ENCODE measurements at regions not wholly inside any gene's neighbourhood (a gene's known extent, or its start where the extent isn't known, plus 50 kb on each side); places are given as distances from the start of the nearest gene placed in this dataset.

GRCh38 chr14:98965076-98965475 lies 306.9 kb downstream of the BCL11B start:
- ChIA-PET CTCF (no interaction called here), POLR2A (no interaction called here)
- no peak for DNase-seq
- no peak for ATAC-seq (ENCODE audit: low read depth)
- H3K36me3 Mint-ChIP-seq (ENCODE audit: low read depth) = no peaks in the 10 kb centered on the region
- no peaks in the 10 kb centered on the region for H3K27me3 Mint-ChIP-seq
- H3K4me1 Mint-ChIP-seq = no peaks in the 10 kb centered on the region
- no peak overlapping the region for H3K27ac Mint-ChIP-seq
- peaks cover 4% of the 10 kb centered on the region for H3K9me3 Mint-ChIP-seq
- no peak for TF ChIP-seq CTCF (IDR thresholded peaks at IDR 0.05)
- H3K4me3 Mint-ChIP-seq = no peak overlapping the region
- intact Hi-C loops (cut with micrococcal nuclease) = no loop called here

GRCh38 chr14:98966016-98966415 lies 306.0 kb downstream of the BCL11B start:
- TF ChIP-seq CTCF (IDR thresholded peaks at IDR 0.05) = no peak
- ChIA-PET CTCF (no interaction called here), POLR2A (no interaction called here)
- Mint-ChIP-seq H3K4me1 (no peaks in the 10 kb centered on the region), H3K9me3 (peaks cover 4% of the 10 kb centered on the region), H3K27me3 (no peaks in the 10 kb centered on the region), H3K4me3 (no peak overlapping the region), H3K27ac (no peak overlapping the region), H3K36me3 (ENCODE audit: low read depth) (no peaks in the 10 kb centered on the region)
- DNase-seq (no peak), ATAC-seq (ENCODE audit: low read depth) (no peak)
- intact Hi-C loops (cut with micrococcal nuclease) = no loop called here

GRCh38 chr14:98966475-98967162 lies 305.4 kb downstream of the BCL11B start:
- CTCF ChIA-PET = no interaction called here
- H3K36me3 Mint-ChIP-seq (ENCODE audit: low read depth) = no peaks in the 10 kb centered on the region

GRCh38 chr14:98974113-98974512 lies 297.9 kb downstream of the BCL11B start:
- peaks cover 3% of the 10 kb centered on the region for H3K9me3 Mint-ChIP-seq
- DNase-seq = no peak
- no peak overlapping the region for H3K4me3 Mint-ChIP-seq
- no peak for ATAC-seq (ENCODE audit: low read depth)
- no peak for TF ChIP-seq CTCF (IDR thresholded peaks at IDR 0.05)
- no peaks in the 10 kb centered on the region for H3K27me3 Mint-ChIP-seq
- no peaks in the 10 kb centered on the region for H3K36me3 Mint-ChIP-seq (ENCODE audit: low read depth)
- POLR2A ChIA-PET = no interaction called here
- no peak overlapping the region for H3K27ac Mint-ChIP-seq
- intact Hi-C loops (cut with micrococcal nuclease) = no loop called here
- CTCF ChIA-PET = no interaction called here
- H3K4me1 Mint-ChIP-seq = no peaks in the 10 kb centered on the region

More at GRCh38 chr14:98966475-98967162, 305.4 kb downstream of the BCL11B start:
- Mint-ChIP-seq H3K9me3 (peaks cover 4% of the 10 kb centered on the region), H3K4me3 (no peak overlapping the region), H3K27ac (no peak overlapping the region), H3K4me1 (no peaks in the 10 kb centered on the region), H3K27me3 (no peaks in the 10 kb centered on the region)
- ATAC-seq (ENCODE audit: low read depth) (no peak), DNase-seq (no peak)
- POLR2A ChIA-PET = no interaction called here
- intact Hi-C loops (cut with micrococcal nuclease) = no loop called here
- no peak for TF ChIP-seq CTCF (IDR thresholded peaks at IDR 0.05)

- CTCF ChIA-PET = no interaction called here
- H3K27ac Mint-ChIP-seq = no peak overlapping the region
- peaks cover 9% of the 10 kb centered on the region for H3K9me3 Mint-ChIP-seq
- no peak for DNase-seq
- TF ChIP-seq CTCF (IDR thresholded peaks at IDR 0.05) = no peak
- POLR2A ChIA-PET = no interaction called here
- no peak for ATAC-seq (ENCODE audit: low read depth)
- H3K27me3 Mint-ChIP-seq = no peaks in the 10 kb centered on the region
- intact Hi-C loops (cut with micrococcal nuclease) = no loop called here
- no peaks in the 10 kb centered on the region for H3K36me3 Mint-ChIP-seq (ENCODE audit: low read depth)
- no peaks in the 10 kb centered on the region for H3K4me1 Mint-ChIP-seq
- H3K4me3 Mint-ChIP-seq = no peak overlapping the region
Observed at GRCh38 chr14:98976271-98976670, 295.7 kb downstream of the BCL11B start.

Measured in activated B cell treated with CpG ODN at 0.5 μM for 24 hours (primary cell).